ENCODE measurements at regions not wholly inside any gene's neighbourhood (a gene's known extent, or its start where the extent isn't known, plus 50 kb on each side); places are given as distances from the start of the nearest gene placed in this dataset.
A peak's percentile ranks its signal among the peaks of the same experiment; 100 is the strongest.

- H3K4me3 ChIP-seq: no peak overlapping the region
- no peak for DNase-seq
- H3K36me3 ChIP-seq (ENCODE audit: low read depth): no peaks in the 10 kb centered on the region
- ChIA-PET CTCF (no interaction called here), POLR2A (ENCODE audit: unreplicated experiment) (no interaction called here)
- H2AFZ ChIP-seq: no peak overlapping the region
- H3K79me2 ChIP-seq (ENCODE audit: low read depth): no peaks in the 10 kb centered on the region
- H4K20me1 ChIP-seq (ENCODE audit: insufficient read depth): no peaks in the 10 kb centered on the region
- H3K4me2 ChIP-seq: no peak overlapping the region
- no peaks in the 10 kb centered on the region for H3K4me1 ChIP-seq (replicated peaks; ENCODE audit: insufficient read depth)
- no peak overlapping the region for H3K27ac ChIP-seq
- no peaks in the 10 kb centered on the region for H3K9me3 ChIP-seq (ENCODE audit: insufficient read depth, low read depth)
- no peaks in the 10 kb centered on the region for H3K27me3 ChIP-seq (ENCODE audit: insufficient read depth, low read depth)
- no peak for TF ChIP-seq EZH2 (IDR thresholded peaks at IDR 0.05; ENCODE audit: low read depth)
- H3F3A ChIP-seq (ENCODE audit: insufficient read depth, low read depth): no peaks in the 10 kb centered on the region
- no peaks in the 10 kb centered on the region for H3K9me2 ChIP-seq (ENCODE audit: insufficient read depth)
- intact Hi-C loops (cut with micrococcal nuclease; ENCODE audit: unreplicated experiment): no loop called here
- BruUV-seq (replicated peaks): no TSS peak
Observed at GRCh38 chr2:78865667-78866066, 159.8 kb upstream of the REG3G start.

DNA sequence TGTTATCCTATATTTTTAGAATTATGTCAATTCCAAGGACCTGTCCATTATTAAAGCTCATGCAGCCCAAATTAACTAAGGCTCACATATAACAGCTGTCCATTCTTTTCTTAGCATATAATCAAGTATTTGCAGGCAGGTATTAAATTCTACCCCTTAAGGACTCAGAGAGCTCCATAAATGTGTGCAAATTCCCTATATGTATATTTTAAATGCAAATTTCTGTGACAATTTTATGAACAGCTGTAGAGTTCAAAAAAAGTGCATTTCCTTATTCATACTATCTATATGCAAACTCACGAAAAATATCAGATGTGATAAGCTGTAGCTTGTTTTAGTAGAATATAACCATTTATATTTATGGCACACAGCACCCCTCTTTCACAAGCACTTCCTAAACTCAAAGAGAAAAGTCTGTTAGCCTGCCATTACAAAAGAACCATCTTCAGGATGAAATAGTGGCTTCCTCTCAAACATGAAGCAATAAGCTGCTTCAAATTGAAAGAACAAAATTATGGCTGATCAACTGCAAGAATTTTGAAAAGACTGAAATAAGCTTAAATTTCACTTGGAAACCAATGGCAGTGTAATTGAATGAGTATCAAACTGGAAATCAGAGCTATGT lies 155.0 kb upstream of the REG3G start:
- Histone ChIP-seq H3K4me3 (no peak overlapping the region), H3K79me2 (ENCODE audit: low read depth) (no peaks in the 10 kb centered on the region), H3K9me3 (ENCODE audit: insufficient read depth, low read depth) (no peaks in the 10 kb centered on the region), H3K27ac (no peak overlapping the region), H3F3A (ENCODE audit: insufficient read depth, low read depth) (no peaks in the 10 kb centered on the region), H3K4me1 (replicated peaks; ENCODE audit: insufficient read depth) (no peaks in the 10 kb centered on the region), H3K27me3 (ENCODE audit: insufficient read depth, low read depth) (no peaks in the 10 kb centered on the region), H4K20me1 (ENCODE audit: insufficient read depth) (no peaks in the 10 kb centered on the region), H2AFZ (no peak overlapping the region), H3K4me2 (no peak overlapping the region), H3K36me3 (ENCODE audit: low read depth) (no peaks in the 10 kb centered on the region), H3K9me2 (ENCODE audit: insufficient read depth) (no peaks in the 10 kb centered on the region)
- no peak for DNase-seq
- no TSS peak for BruUV-seq (replicated peaks)
- ChIA-PET POLR2A (ENCODE audit: unreplicated experiment) (no interaction called here), CTCF (no interaction called here)
- no peak for TF ChIP-seq CTCF (conservative IDR thresholded peaks at IDR 0.05)
- intact Hi-C loops (cut with micrococcal nuclease; ENCODE audit: unreplicated experiment): no loop called here

GRCh38 chr2:78873526-78873925 lies 152.0 kb upstream of the REG3G start:
- H3K79me2 ChIP-seq (ENCODE audit: low read depth): no peaks in the 10 kb centered on the region
- no peak overlapping the region for H3K4me2 ChIP-seq
- no peak for DNase-seq
- no peaks in the 10 kb centered on the region for H3K4me1 ChIP-seq (replicated peaks; ENCODE audit: insufficient read depth)
- no peak overlapping the region for H3K27ac ChIP-seq
- H2AFZ ChIP-seq: no peak overlapping the region
- BruUV-seq (replicated peaks): no TSS peak
- CTCF ChIA-PET: no interaction called here
- H4K20me1 ChIP-seq (ENCODE audit: insufficient read depth): no peaks in the 10 kb centered on the region
- TF ChIP-seq EZH2 (IDR thresholded peaks at IDR 0.05; ENCODE audit: low read depth): no peak
- no peak for TF ChIP-seq CTCF (conservative IDR thresholded peaks at IDR 0.05)
- H3K9me2 ChIP-seq (ENCODE audit: insufficient read depth): 0 out of 2 replicates have a peak, but pooled peaks cover 2% of the 10 kb centered on the region
- no peak overlapping the region for H3K4me3 ChIP-seq
- intact Hi-C loops (cut with micrococcal nuclease; ENCODE audit: unreplicated experiment): no loop called here
- no peaks in the 10 kb centered on the region for H3K27me3 ChIP-seq (ENCODE audit: insufficient read depth, low read depth)
- H3F3A ChIP-seq (ENCODE audit: insufficient read depth, low read depth): no peaks in the 10 kb centered on the region
- POLR2A ChIA-PET (ENCODE audit: unreplicated experiment): no interaction called here
- H3K9me3 ChIP-seq (ENCODE audit: insufficient read depth, low read depth): no peaks in the 10 kb centered on the region
- no peaks in the 10 kb centered on the region for H3K36me3 ChIP-seq (ENCODE audit: low read depth)

DNA sequence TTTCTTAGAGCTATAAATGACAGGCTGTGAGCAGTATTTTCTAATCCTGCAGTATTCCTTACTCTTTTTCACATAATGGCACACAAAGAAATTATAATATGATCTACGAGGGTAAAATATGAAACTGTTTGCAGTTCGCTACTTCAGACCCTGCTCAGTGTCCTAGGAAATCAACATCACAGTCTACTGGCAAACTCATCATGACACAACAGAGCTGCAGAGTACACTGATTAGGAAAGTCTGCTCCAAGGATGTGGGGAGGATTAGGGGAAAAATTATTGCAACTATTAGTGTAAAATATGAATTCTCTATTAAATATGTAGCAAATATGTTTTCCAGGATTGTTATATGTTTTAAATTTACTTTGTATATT lies 149.2 kb upstream of the REG3G start:
- Histone ChIP-seq H3K4me2 (peak overlapping the region; percentile 44), H3F3A (ENCODE audit: insufficient read depth, low read depth) (no peaks in the 10 kb centered on the region), H3K4me1 (replicated peaks; ENCODE audit: insufficient read depth) (no peaks in the 10 kb centered on the region), H3K27ac (no peak overlapping the region), H3K27me3 (ENCODE audit: insufficient read depth, low read depth) (no peaks in the 10 kb centered on the region), H3K9me3 (ENCODE audit: insufficient read depth, low read depth) (no peaks in the 10 kb centered on the region), H3K36me3 (ENCODE audit: low read depth) (no peaks in the 10 kb centered on the region), H4K20me1 (ENCODE audit: insufficient read depth) (no peaks in the 10 kb centered on the region), H3K9me2 (ENCODE audit: insufficient read depth) (0 out of 2 replicates have a peak, but pooled peaks cover 4% of the 10 kb centered on the region), H2AFZ (peak overlapping the region; percentile 67), H3K79me2 (ENCODE audit: low read depth) (no peaks in the 10 kb centered on the region), H3K4me3 (peak overlapping the region; percentile 35; the same call in 1 of the 2 replicates)
- ChIA-PET POLR2A (ENCODE audit: unreplicated experiment) (no interaction called here), CTCF (no interaction called here)
- BruUV-seq (replicated peaks): no TSS peak
- DNase-seq: no peak
- TF ChIP-seq EZH2 (IDR thresholded peaks at IDR 0.05; ENCODE audit: low read depth) (no peak), CTCF (conservative IDR thresholded peaks at IDR 0.05) (no peak)
- intact Hi-C loops (cut with micrococcal nuclease; ENCODE audit: unreplicated experiment): no loop called here

All from PC-9 (cell line).